HG02852 (cell line): ENCODE measurements at regions not wholly inside any gene's neighbourhood (a gene's known extent, or its start where the extent isn't known, plus 50 kb on each side); places are given as distances from the start of the nearest gene placed in this dataset.
A peak's percentile ranks its signal among the peaks of the same experiment; 100 is the strongest.
"Not testable (repeated sequence)": the region's sequence is repeated elsewhere in the genome, so short reads cannot be mapped to it uniquely, and the experiment has no call there.

Experiments
- ATAC-seq: cut with Tn5 transposase; IDR thresholded peaks from one replicate; pipeline ENCODE4 v1.9.1; 2021; ENCODE audit warnings: mild to moderate bottlenecking, moderate library complexity; ENCODE audit not compliant: unreplicated experiment

DNA sequence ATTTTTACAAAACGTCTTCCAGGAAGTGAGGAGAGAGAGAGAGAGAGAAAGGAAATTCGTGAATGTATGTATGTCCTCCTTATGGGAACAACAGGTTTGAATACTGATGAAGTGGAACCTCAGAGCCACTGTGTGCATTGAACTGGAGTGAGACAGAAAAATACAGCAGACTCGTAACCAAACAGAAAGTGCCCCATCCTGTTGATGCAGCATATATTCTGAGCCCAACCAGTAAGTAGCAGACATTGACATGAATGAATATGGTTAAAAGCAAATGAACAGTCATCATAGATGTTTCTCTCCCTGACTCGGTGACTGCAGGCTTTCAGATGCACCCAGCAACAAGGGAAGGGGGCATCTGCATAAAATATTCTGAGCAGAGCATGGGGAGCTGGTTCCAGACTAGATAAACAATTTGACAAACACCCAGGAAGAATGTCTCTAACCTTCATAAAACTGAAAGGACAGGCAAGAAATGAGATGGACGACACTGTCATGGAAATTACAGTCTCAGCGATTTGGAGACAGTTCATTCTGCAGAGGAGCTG, 471.0 kb upstream of the PBX1 start:
- ATAC-seq, result no peak

DNA sequence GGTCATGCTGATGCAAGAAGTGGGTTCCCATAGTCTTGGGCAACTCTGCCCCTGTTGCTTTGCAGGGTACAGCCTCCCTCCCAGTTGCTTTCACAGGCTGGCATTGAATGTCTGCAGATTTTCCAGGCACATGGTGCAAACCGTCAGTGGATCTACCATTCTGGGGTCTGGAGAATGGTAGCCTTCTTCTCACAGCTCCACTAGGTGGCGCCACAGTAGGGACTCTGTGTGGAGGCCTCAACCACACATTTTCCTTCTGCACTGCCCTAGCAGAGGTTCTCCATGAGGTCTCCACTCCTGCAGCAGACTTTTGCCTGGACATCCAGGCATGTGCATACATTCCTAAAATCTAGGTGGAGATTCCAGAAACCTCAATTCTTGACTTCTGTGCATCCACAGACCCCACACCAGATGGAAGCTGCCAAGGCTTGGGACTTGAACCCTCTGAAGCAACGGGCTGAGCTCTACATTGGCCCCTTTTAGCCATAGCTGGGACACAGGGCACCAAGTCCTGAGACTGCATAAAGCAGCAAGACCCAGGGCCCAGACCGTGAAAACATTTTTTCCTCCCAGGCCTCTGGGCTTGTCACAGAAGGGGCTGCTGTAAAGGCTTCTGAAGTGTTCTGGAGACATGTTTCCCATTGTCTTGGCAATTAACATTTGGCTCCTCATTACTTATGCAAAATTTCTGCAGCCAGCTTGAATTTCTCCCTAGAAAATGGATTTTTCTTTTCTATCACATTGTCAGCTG, 466.2 kb upstream of the PBX1 start:
- ATAC-seq, result no peak

DNA sequence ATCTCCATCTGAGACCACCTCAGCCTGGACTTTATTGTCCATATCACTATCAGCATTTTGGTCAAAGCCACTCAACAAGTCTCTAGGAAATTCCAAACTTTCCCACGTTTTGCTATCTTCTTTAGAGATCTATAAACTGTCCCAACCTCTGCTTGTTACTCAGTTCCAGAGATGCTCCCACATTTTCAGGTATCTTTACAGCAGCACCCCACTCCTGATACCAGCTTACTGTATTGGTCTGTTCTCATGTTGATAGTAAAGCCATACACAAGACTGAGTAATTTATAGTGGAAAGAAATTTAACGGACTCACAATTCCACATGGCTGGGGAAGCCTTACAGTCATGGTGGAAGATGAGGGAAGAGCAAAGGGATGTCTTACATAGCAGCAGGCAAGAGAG, 465.4 kb upstream of the PBX1 start:
- ATAC-seq, result no peak

DNA sequence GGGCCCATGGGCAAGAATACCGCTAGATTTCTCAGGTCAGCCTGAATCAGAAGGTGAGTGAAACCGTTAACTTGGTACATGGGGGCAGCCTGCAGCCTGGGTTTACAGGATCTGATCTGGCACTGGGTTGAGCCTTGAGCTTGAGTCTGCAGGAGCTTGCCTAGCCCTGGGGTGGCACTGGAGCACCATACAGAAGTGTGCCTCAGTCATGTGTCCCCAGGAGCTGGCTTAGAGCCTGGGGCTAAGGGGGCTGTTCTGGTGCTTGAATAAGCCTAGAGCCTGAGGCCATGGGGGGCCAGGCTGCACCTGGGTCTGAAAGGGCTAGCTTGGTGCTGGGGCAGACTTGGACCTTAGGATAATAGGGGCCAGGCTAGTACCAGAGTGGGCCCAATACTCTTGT, 457.2 kb upstream of the PBX1 start:
- ATAC-seq, result no peak

DNA sequence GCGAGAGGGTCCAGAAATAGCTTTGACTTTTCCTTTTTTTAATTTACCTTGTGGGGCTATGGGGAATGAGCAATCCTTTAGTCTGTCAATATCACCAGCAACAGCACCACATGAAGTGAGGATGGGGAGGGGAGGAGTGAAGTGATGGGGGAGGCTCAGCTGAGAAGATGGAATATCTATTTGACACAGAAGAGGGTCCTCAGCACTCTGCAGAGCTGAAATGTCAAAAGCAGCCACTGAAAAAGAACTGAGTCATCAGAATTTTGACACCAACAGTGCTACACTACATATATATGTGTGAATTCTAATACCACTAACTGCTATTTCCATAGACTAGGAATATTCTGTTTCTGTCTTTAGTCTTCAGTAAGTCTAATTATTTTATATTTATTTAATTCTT, 427.0 kb upstream of the PBX1 start:
- no peak for ATAC-seq

DNA sequence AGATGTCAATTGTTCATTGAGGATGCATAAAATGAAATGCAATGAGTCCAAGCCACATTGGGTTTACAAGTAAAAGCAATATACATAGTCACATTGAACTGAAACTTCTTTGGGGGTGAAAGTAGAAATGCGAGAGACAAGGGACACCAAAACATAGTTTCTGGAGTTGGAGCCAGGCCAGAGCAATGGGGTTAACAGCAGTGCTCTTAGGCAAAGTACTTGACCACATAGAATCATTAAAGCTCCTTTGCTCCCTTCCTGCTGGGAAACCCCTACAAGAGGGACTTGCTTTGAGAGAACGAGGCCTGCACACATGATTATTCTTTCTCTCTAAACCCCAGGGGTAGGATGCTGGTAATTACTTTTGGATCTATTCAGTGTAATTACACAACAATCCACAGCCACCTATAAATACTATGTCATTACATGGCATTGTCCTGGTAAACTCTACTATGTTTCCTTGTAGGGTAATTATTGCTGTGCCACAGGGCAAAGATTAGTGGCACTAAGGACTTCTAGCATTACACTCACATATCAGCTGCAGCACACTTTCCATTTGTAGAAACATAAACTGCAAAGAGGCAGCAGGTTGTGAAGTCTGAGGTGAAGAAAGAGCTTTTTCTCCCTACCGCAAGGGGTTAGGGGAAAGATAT, 421.6 kb upstream of the PBX1 start:
- ATAC-seq, result peak; percentile 82

DNA sequence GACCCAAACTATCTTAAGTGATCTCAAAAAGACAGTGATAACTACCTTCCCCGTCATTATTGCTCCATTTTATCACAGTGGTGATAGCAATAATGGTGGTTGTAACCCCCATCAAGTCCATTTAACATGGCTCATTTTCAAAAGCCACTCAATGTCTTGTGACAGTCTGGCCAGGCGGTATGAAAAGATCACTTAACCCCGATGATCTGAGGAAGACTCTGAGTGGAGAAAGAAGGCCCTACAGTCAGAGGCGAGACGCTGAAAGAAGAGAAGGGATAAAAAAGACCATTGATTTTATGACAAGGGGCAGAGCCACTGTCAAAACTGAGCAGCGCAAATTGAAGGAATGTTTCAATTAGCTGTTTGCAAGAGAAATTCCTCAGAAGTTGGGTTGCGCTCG, 417.2 kb upstream of the PBX1 start:
- no peak for ATAC-seq

DNA sequence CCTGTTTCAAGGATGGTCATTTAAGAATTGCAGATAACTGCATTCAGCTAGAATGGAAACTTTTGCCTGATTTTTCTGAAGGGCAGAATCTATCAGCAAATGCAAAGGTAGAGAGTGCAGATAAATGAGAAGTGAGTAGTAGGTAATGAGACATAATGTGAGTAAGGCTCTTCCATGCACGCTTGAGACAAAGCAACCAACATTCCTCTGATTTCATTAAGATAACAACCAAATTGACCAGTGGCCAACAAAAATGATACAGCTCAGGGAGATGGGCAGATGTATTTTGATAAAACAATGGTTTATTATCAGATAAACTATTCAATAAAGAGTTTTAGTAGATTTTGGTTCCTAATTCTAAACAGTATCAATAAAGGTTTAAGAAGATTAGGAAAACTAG, 404.4 kb upstream of the PBX1 start:
- ATAC-seq, result no peak

DNA sequence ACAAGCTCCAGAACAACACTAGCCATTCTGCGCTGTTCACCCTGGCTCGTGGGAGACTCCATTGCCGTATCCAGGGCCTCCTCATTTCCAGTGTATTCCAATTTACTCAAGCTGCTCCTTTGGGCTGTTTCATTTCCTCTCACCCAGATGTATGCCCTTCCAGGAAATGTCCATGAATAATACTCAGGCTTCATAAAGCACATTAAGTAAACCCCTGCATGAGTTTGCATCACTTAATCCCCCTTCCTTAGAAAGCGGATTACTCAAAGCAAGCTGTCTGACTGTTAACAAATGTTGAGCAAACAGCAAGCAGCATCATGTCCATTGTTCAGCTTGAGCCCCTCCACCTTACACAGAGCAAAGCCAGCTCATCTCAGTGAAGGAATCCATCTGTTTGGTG, 403.6 kb upstream of the PBX1 start:
- no peak for ATAC-seq

DNA sequence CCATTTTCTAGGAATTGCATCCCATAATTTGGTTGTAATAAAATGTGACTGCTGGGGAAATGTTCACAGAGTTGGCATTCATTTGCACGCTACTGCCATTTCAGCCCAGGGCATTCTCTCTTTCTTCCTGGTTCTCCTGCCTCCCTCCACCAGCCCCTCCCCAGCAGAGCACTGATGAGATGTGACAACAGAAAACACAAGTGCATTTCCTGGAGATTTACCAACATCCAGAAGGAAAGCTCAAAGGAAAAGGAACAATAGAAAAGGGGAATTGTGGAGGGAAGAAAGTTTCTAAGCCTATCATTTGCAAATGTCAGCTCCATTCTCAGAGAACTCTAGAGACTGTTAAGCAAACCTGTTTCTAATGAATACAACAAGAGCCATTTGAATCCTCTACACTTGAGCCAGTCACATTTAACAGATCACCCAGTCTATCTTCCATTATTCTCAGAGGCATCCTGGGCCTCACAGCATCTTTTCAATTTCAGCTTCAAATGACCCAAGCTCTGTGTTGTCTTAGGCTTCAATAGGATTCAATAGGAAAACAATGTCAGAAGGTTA, 395.6 kb upstream of the PBX1 start:
- no peak for ATAC-seq

DNA sequence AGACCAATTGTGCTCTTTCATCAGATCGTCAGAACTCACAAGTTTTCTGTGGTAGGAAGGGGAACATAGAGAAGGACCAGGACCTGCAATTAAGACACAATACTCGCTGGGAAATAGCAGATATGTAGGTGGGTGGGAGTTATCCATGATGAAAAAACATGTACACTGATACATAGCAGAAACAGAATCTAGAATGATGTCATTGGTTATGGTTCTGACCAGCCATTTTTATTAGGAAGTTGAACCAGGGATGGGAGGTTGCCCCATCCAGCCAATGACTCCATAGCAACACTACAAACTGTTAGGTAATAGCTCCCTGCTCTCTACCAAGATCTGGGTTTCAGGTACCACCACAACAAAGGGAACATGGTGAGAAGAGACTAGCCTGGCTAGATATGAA, 393.5 kb upstream of the PBX1 start:
- ATAC-seq, result no peak

DNA sequence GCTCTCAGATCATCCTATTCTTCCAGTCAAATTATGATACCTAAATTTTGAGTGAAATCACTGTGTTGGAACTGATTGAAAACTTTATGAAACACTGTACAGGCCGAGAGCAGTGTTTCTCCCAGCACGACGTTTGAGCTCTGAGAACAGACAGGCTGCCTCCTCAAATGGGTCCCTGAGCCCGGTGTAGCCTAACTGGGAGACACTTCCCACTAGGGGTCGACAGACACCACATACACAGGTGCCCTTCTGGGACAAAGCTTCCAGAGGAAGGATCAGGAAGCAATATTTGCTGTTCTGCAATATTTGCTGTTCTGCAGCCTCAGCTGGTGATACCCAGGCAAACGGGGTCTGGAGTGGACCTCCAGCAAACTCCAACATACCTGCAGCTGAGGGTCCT, 392.5 kb upstream of the PBX1 start:
- not testable (repeated sequence) for ATAC-seq

DNA sequence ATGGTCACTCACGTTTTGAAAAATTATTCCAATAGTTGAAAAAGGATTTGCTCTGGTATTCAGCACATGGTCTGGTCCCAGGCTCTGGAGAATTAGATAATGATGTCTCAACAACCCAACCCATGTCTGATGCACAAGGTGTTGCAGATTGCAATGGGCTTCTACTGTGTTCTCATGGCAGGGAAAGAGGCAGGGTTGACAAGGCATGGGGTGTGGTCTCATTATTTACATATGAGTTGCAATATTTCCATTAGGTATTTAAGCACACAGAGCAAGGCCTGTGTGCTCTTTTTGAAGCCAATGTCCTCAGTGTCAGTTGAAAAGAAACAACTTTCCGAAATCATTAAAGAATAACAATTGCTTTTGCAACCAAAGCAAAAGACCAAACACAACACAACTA, 381.9 kb upstream of the PBX1 start:
- no peak for ATAC-seq

DNA sequence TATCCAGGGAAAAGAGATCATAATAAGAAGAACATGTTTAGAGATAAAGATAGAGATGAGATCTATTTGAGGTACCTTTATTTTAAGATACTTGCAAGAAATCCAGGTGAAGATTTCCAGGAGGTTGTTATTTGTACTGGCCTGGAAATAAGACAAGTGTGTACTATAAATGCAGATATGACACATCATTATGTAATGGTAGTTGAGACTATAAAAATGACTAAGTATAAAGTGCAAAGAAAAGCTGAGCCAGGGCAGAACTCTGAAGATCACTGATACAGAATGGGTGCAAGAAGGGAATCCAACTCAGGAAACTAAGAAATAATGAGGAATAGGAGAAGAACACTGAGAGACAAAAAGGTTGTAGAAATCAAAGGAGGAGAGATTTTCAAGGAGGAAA, 378.2 kb upstream of the PBX1 start:
- no peak for ATAC-seq

DNA sequence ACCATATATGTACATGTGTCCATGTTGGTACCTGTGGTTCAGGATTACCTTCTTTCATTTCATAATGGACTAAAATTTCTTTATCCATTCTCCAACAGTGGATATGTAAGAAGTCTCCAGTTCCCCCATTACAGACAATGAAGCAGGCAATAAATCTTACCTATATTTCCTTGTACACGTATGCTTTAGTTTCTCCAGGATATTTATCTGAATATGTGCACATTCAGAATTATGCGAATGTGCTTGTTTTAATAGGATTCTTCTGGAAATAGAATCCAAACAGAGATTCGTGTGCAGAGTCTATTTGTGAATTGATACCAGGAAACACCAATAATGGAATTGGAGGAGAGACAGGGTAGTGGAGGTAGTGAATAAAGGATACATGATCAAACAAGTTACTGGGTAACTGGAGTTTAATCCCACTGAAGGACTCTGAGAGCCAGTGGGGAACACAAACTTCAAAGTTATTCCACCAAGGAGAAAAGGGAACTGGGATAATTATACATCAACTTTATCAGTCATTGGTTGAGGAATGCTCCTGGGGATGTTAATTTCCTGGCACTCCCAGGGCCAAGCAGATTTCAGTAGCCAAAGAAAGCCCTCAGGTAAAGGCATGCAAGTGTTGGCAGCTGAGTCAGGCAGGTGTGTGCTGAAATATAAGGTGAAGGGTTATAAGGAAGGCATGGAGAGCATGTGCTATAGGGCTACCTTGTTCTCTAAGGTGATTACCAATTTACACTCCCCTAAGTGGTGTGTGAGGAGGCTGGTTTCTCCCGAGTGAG, 374.9 kb upstream of the PBX1 start:
- no peak for ATAC-seq

DNA sequence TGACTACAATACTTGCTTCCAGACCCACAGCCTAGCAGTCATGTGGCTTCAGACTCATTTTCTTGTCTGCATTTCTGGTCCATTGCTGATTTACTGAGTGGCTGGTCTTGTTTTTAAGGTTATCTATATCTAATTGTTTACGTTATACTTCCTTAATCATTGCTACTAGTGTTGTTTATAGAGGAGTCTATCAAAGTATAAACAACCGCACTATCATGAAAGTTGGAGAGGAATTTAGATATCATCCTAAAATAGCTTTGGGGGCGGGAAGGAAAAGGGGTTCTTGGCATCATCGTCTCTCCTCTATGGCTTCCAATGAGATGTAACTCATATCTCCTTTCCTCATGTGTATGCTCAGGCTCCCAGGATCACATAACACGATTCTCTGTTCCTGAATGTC, 372.1 kb upstream of the PBX1 start:
- no peak for ATAC-seq

DNA sequence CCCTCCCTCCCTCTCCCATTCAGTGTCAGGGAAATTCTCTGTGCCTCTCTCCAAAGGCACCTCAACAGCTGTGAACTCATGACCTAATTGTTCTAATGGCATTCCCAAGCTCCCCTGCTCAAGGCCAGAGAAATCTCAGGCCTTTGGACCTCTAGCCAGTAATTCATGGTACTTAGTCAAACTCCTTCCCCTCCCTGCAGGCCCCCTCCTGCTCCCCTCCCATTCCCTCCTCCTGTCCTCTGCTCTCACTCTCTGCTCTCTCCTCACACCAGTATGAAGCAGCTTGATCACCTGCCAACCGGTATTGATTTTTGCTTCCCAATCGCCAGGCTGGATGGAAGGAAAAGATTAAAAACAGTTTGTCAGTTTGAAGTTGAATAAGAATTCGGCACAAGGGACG, 370.5 kb upstream of the PBX1 start:
- ATAC-seq, result no peak

DNA sequence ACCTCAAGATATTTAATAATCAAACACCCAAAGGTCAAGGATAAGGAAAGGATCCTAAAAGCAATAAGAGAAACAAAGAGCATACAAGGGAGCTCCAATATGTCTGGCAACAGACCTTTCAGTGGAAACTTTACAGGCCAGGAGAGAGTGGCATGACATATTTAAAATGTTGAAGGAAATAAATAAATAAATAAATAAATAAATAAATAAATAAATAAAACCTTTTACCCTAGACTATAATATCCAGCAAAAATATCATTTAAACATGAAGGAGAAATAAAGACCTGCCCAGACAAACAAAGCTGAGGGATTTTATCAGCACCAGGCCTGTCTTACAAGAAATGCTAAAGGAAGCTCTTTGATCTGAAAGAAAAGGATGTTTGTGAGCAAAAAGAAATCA, 367.8 kb upstream of the PBX1 start:
- no peak for ATAC-seq

DNA sequence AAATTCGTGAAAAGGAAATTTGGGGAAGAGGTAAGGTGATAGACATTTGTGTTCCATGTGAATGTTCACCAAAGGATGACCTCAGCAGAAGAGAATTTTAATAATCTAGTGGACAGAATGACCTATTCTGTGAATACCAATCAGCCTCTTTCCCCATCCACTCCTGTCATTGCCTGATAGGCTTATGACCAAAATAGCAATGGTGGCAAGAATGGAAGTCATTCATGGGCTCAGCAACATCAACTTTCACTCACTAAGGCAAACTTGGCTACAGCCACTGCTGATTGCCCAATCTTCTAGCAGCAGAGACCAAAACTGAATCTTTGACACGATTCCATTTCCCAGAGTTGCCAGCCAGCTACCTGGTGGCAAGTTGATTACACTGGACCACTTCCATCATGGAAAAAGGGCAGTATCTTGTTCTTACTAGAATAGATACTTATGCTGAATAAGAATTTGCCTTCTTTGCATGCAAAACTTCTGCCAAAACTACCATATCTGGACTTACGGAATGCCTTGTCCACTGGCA, 348.7 kb upstream of the PBX1 start:
- ATAC-seq, result no peak

DNA sequence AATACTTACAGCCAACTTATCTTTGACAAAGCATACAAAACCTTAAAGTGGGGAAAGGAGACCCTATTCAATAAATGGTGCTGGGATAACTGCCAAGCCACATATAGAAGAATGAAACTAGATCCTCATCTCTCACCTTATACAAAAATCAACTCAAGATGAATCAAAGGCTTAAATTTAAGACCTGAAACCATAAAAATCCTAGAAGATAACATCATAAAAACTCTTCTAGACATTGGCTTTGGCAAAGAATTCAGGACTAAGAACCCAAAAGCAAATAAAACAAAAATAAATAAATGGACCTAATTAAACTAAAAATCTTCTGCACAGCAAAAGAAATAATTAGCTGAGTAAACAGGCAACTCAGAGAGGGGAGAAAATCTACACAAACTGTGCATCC, 335.6 kb upstream of the PBX1 start:
- no peak for ATAC-seq

DNA sequence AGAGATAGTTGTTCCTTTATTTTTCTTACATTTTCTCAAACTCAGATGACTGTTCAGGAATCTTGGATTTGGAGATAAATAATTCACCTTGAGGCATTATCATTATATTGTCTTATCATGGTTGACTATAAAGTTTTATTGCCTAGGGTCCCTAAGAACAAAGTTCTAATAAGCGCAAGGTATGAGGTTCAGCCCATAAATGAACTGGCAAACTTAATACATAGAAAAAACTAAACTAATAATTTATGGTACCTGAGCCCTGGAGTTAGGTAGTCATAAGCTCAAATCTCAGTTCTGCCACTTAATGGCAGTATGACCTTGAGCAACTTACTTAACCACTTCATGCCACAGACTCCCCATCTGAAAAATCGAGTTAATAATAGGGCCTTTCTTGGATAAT, 334.0 kb upstream of the PBX1 start:
- no peak for ATAC-seq
